ENCODE measurements at regions not wholly inside any gene's neighbourhood (a gene's known extent, or its start where the extent isn't known, plus 50 kb on each side); places are given as distances from the start of the nearest gene placed in this dataset.

- no peak for TF ChIP-seq CTCF (conservative IDR thresholded peaks at IDR 0.05; ENCODE audit: low read depth, low read length)
- TF ChIP-seq EZH2 (IDR thresholded peaks at IDR 0.05; ENCODE audit: borderline replicate concordance, low read depth, low read length, poor library complexity, severe bottlenecking): no peak
These were observed 1245.8 kb upstream of the SLC39A10 start for GRCh38 chr2:194411221-194411620.
